Stomach (tissue), 4 donors: ENCODE measurements at regions not wholly inside any gene's neighbourhood (a gene's known extent, or its start where the extent isn't known, plus 50 kb on each side); places are given as distances from the start of the nearest gene placed in this dataset.

Experiments
- CTCF ChIP-seq, 7 experiments: fragments of 450-650 bp in 4 of 7; fragments of 200-600 bp in 3 of 7; sonication (generic) in 3 of 7; IDR thresholded peaks; one replicate each; pipeline ENCODE4 v1.5.1; 2016 to 2019; ENCODE audit warnings: antibody characterized with exemption in 7 of 7, control low read depth in 2 of 7, mild to moderate bottlenecking in 1 of 7
- EP300 ChIP-seq: sonication (generic); formaldehyde crosslinking; IDR thresholded peaks from one replicate; pipeline ENCODE4 v1.6.1; 2017; ENCODE audit warnings: antibody characterized with exemption
- POLR2AphosphoS5 ChIP-seq, 3 donors: sonication (generic); formaldehyde crosslinking; IDR thresholded peaks; one replicate each; pipeline ENCODE4 v1.6.1; 2016; ENCODE audit warnings: antibody characterized with exemption in 3 of 3

GRCh38 chr16:5581428-5581827 lies 483.8 kb upstream of the EEF2KMT start:
- no peak for TF ChIP-seq POLR2AphosphoS5 (IDR thresholded peaks at IDR 0.05)
- TF ChIP-seq CTCF (IDR thresholded peaks at IDR 0.05): no peak
- no peak for TF ChIP-seq EP300
